ENCODE measurements at regions not wholly inside any gene's neighbourhood (a gene's known extent, or its start where the extent isn't known, plus 50 kb on each side); places are given as distances from the start of the nearest gene placed in this dataset.

GRCh38 chr18:25659541-25659940, 307.6 kb upstream of the ZNF521 start:
- Histone ChIP-seq H3K9me3 (no peaks in the 10 kb centered on the region), H3K27me3 (no peaks in the 10 kb centered on the region), H3K27ac (no peak overlapping the region), H3K4me3 (no peak overlapping the region), H3K36me3 (no peaks in the 10 kb centered on the region), H3K4me1 (no peaks in the 10 kb centered on the region)
- TF ChIP-seq POLR2A (IDR thresholded peaks at IDR 0.05), result no peak
- TF ChIP-seq, protein P1, sequence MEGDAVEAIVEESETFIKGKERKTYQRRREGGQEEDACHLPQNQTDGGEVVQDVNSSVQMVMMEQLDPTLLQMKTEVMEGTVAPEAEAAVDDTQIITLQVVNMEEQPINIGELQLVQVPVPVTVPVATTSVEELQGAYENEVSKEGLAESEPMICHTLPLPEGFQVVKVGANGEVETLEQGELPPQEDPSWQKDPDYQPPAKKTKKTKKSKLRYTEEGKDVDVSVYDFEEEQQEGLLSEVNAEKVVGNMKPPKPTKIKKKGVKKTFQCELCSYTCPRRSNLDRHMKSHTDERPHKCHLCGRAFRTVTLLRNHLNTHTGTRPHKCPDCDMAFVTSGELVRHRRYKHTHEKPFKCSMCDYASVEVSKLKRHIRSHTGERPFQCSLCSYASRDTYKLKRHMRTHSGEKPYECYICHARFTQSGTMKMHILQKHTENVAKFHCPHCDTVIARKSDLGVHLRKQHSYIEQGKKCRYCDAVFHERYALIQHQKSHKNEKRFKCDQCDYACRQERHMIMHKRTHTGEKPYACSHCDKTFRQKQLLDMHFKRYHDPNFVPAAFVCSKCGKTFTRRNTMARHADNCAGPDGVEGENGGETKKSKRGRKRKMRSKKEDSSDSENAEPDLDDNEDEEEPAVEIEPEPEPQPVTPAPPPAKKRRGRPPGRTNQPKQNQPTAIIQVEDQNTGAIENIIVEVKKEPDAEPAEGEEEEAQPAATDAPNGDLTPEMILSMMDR (IDR thresholded peaks at IDR 0.05), result no peak
- intact Hi-C loops (cut with DNase I; ENCODE audit: low total_unique reads), result no loop called here
- no peak for DNase-seq

- intact Hi-C loops (cut with DNase I; ENCODE audit: low total_unique reads), result no loop called here
- Histone ChIP-seq H3K27ac (no peak overlapping the region), H3K27me3 (no peaks in the 10 kb centered on the region), H3K4me3 (no peak overlapping the region), H3K9me3 (no peaks in the 10 kb centered on the region), H3K4me1 (no peaks in the 10 kb centered on the region), H3K36me3 (no peaks in the 10 kb centered on the region)
- no peak for DNase-seq
- TF ChIP-seq POLR2A (IDR thresholded peaks at IDR 0.05), result no peak
- TF ChIP-seq, protein P1 (IDR thresholded peaks at IDR 0.05), result no peak
Observed at GRCh38 chr18:25658476-25658875, 306.5 kb upstream of the ZNF521 start.

DNA sequence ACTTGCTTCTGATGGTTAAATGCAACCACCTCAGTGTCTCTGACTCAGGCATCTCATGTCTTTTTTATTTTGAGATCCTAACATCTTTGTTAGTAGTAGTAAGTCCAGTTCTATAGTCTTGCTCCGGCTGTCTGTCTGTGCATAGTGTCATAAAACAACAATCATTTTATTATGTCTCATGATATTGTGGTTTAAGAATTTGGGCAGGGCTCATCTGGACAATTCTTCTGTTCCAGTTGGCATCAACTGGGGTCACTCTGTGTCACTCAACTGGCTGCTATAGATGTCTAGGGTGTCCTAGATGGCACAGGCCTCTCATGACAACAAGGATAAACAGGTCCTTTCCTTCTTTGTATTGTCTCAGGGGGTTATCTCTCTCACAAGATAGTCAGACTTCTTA, 299.6 kb upstream of the ZNF521 start:
- no peaks in the 10 kb centered on the region for H3K27me3 ChIP-seq
- no peaks in the 10 kb centered on the region for H3K36me3 ChIP-seq
- H3K4me1 ChIP-seq, result no peaks in the 10 kb centered on the region
- H3K9me3 ChIP-seq, result no peaks in the 10 kb centered on the region
- no peak for DNase-seq
- H3K27ac ChIP-seq, result no peak overlapping the region
- H3K4me3 ChIP-seq, result no peak overlapping the region
- no peak for TF ChIP-seq POLR2A (IDR thresholded peaks at IDR 0.05)
- TF ChIP-seq, protein P1 (IDR thresholded peaks at IDR 0.05), result no peak
- intact Hi-C loops (cut with DNase I; ENCODE audit: low total_unique reads), result no loop called here

GRCh38 chr18:25650201-25650941, 298.4 kb upstream of the ZNF521 start:
- intact Hi-C loops (cut with DNase I; ENCODE audit: low total_unique reads), result no loop called here
- H3K27me3 ChIP-seq, result no peaks in the 10 kb centered on the region
- no peak overlapping the region for H3K27ac ChIP-seq
- no peak for TF ChIP-seq POLR2A (IDR thresholded peaks at IDR 0.05)
- TF ChIP-seq, protein P1 (IDR thresholded peaks at IDR 0.05), result no peak
- no peak for DNase-seq
- no peaks in the 10 kb centered on the region for H3K4me1 ChIP-seq
- no peaks in the 10 kb centered on the region for H3K36me3 ChIP-seq
- no peaks in the 10 kb centered on the region for H3K9me3 ChIP-seq
- H3K4me3 ChIP-seq, result no peak overlapping the region

DNA sequence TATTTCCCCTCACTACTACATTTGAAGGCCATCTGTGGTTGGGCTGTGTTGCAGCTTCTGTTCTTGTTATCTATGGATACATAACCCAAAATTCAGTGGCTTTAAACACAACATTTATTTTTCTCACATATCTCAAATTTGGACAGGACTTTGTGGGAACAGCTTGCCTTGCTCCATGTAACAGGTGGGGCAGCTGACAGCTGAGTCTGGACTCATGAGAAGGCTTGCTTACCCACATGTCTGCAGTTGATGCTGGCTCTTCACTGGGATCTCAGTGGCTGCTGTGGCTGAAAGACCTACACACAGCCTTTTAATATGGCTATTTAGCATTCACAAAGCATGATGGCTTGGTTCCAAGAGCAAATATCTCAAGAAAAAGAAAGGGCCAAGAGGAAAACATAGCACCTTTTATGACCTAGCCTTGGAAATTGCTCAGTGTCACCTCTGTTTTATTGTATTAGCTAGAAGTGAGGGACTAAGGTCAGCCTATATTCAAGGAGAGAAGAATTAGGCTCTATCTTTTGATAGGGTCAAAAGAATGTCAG, 296.8 kb upstream of the ZNF521 start:
- no peak for DNase-seq
- Histone ChIP-seq H3K27ac (no peak overlapping the region), H3K4me1 (no peaks in the 10 kb centered on the region), H3K36me3 (no peaks in the 10 kb centered on the region), H3K4me3 (no peak overlapping the region), H3K9me3 (no peaks in the 10 kb centered on the region), H3K27me3 (no peaks in the 10 kb centered on the region)
- TF ChIP-seq, protein P1 (IDR thresholded peaks at IDR 0.05), result no peak
- TF ChIP-seq POLR2A (IDR thresholded peaks at IDR 0.05), result no peak
- intact Hi-C loops (cut with DNase I; ENCODE audit: low total_unique reads), result no loop called here

All from uterus (tissue), 3 donors.